ENCODE measurements at regions not wholly inside any gene's neighbourhood (a gene's known extent, or its start where the extent isn't known, plus 50 kb on each side); places are given as distances from the start of the nearest gene placed in this dataset.
"Not testable (repeated sequence)": the region's sequence is repeated elsewhere in the genome, so short reads cannot be mapped to it uniquely, and the experiment has no call there.

- DNase-seq = no peak
Observed at GRCh38 chr16:5214466-5214865, 116.9 kb upstream of the EEF2KMT start.

GRCh38 chr16:5212501-5212900 lies 114.9 kb upstream of the EEF2KMT start:
- not testable (repeated sequence) for DNase-seq

- not testable (repeated sequence) for DNase-seq
Observed at GRCh38 chr16:5207862-5208498, 110.4 kb upstream of the EEF2KMT start.

- no peak for DNase-seq
Observed at GRCh38 chr16:5207001-5207523, 109.5 kb upstream of the EEF2KMT start.

GRCh38 chr16:5206331-5206990 lies 108.9 kb upstream of the EEF2KMT start:
- no peak for DNase-seq

GRCh38 chr16:5205361-5206040 lies 107.9 kb upstream of the EEF2KMT start:
- DNase-seq = no peak

- DNase-seq = not testable (repeated sequence)
Observed at GRCh38 chr16:5203675-5204074, 106.1 kb upstream of the EEF2KMT start.

- DNase-seq = no peak
Observed at GRCh38 chr16:5200123-5200522, 102.5 kb upstream of the EEF2KMT start.

- DNase-seq = no peak
Observed at GRCh38 chr16:5196204-5196603, 98.6 kb upstream of the EEF2KMT start.

- DNase-seq = no peak
Observed at GRCh38 chr16:5193861-5194260, 96.3 kb upstream of the EEF2KMT start.

GRCh38 chr16:5188989-5189352 lies 91.4 kb upstream of the EEF2KMT start:
- no peak for DNase-seq

GRCh38 chr16:5188318-5188988 lies 90.9 kb upstream of the EEF2KMT start:
- DNase-seq = no peak

GRCh38 chr16:5187402-5187952 lies 89.9 kb upstream of the EEF2KMT start:
- no peak for DNase-seq

- DNase-seq = no peak
Observed at GRCh38 chr16:5186381-5186903, 88.8 kb upstream of the EEF2KMT start.

- no peak for DNase-seq
Observed at GRCh38 chr16:5176505-5176904, 78.9 kb upstream of the EEF2KMT start.

GRCh38 chr16:5175266-5175665 lies 77.7 kb upstream of the EEF2KMT start:
- no peak for DNase-seq

- DNase-seq = no peak
Observed at GRCh38 chr16:5166486-5166885, 68.9 kb upstream of the EEF2KMT start.

- not testable (repeated sequence) for DNase-seq
Observed at GRCh38 chr16:5165429-5165828, 67.8 kb upstream of the EEF2KMT start.

GRCh38 chr16:5162801-5163200 lies 65.2 kb upstream of the EEF2KMT start:
- DNase-seq = not testable (repeated sequence)

GRCh38 chr16:5161888-5162287 lies 64.3 kb upstream of the EEF2KMT start:
- not testable (repeated sequence) for DNase-seq

- DNase-seq = not testable (repeated sequence)
Observed at GRCh38 chr16:5160010-5160409, 62.4 kb upstream of the EEF2KMT start.

GRCh38 chr16:5159537-5159936 lies 61.9 kb upstream of the EEF2KMT start:
- DNase-seq = not testable (repeated sequence)

- no peak for DNase-seq
Observed at GRCh38 chr16:5158494-5158893, 60.9 kb upstream of the EEF2KMT start.

Data from activated gamma-delta T cell (primary cell).